Ovary (tissue), 3 donors: ENCODE measurements at regions not wholly inside any gene's neighbourhood (a gene's known extent, or its start where the extent isn't known, plus 50 kb on each side); places are given as distances from the start of the nearest gene placed in this dataset.

ENCODE experiments used
- CTCF ChIP-seq, 3 donors: fragments of 450-650 bp in 2 of 3; fragments of 200-600 bp in 1 of 3; IDR thresholded peaks; one replicate each; pipeline versions ENCODE4 v1.5.1 to v1.8.0; 2016 to 2022; ENCODE audit warnings: antibody characterized with exemption in 3 of 3, mild to moderate bottlenecking in 1 of 3
- POLR2A ChIP-seq: fragments of 450-650 bp; IDR thresholded peaks from one replicate; pipeline ENCODE4 v1.6.1; 2017; ENCODE audit warnings: antibody characterized with exemption, mild to moderate bottlenecking, moderate library complexity
- donor health status: DM: no; HTN: no; CAD: no.

GRCh38 chr13:44237276-44237767 is 136.3 kb upstream of the SERP2 start:
- TF ChIP-seq CTCF (IDR thresholded peaks at IDR 0.05): no peak
- no peak for TF ChIP-seq POLR2A
